ENCODE measurements at regions not wholly inside any gene's neighbourhood (a gene's known extent, or its start where the extent isn't known, plus 50 kb on each side); places are given as distances from the start of the nearest gene placed in this dataset.
"Not testable (repeated sequence)": the region's sequence is repeated elsewhere in the genome, so short reads cannot be mapped to it uniquely, and the experiment has no call there.

DNA sequence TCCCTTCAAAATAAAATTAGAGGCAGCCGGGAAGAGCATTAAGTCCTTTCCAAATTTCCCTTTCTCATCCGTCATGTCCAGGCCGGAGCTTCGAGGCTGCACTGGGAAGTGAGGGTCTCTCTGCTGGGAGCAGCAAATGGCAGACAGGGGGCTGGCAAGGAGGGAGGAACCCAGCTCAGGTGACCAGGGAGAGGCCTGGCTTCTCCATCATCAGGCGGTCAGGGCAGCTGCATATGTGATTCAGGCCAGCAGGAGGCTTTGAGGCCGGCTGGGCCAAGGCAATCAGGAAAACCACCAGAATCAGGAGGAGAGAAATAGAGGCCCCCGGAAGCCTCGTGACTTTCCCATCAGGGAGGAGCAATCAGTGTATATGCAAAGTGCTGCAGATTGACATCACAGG, 85.0 kb upstream of the RPL38 start:
- no peak for DNase-seq

DNA sequence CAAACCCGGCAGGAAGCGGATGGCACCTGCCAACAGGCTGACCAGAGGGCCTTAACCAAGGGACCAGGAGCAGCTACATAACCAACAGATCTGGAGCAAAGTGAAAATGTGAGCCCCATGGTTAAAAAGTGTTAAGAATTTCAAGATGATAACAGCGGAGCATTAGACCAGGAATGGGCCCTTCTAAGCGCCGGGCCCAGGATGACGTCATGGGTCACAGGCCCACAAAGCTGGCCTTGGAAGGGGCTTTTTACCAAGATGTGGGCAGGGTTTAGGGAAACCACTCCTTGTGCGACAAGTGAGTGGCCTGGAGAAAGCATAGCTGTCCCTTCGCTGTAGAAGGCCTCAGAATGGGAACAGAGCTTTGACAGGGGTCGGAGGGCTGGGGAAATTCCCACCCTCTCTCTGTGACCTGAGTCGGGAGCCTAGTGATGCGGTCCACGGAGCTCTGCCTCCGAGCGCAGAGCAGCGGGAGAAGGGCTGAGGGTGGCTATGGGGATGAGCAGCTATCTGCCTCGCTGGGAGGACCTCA, 84.4 kb upstream of the RPL38 start:
- no peak for DNase-seq

GRCh38 chr17:74119965-74120364, 83.5 kb upstream of the RPL38 start:
- DNase-seq: no peak

- DNase-seq: no peak
These were observed 80.1 kb upstream of the RPL38 start for GRCh38 chr17:74123350-74123749.

- no peak for DNase-seq
These were observed 79.5 kb upstream of the RPL38 start for GRCh38 chr17:74123866-74124444.

- no peak for DNase-seq
These were observed 78.3 kb upstream of the RPL38 start for GRCh38 chr17:74125156-74125555.

GRCh38 chr17:74126179-74126900, 77.1 kb upstream of the RPL38 start:
- no peak for DNase-seq

DNA sequence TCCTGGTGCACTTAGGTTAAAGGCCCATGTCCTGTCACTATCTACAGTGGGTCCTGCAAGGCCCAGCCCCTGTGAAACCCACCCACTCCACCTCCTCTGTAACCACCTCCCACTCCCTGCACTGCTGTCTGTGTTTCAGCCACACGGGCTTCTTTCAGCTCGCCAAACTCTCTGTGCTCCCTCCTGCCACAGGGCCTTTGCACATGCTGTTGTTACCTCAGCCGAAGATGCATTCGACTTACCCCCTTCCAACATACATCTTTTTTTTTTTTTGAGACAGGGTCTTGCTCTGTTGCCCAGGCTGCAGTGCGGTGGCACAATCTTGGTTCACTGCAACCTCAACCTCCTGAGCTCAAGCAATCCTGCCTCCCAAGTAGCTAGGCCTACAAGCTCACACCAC, 76.5 kb upstream of the RPL38 start:
- DNase-seq: no peak

DNA sequence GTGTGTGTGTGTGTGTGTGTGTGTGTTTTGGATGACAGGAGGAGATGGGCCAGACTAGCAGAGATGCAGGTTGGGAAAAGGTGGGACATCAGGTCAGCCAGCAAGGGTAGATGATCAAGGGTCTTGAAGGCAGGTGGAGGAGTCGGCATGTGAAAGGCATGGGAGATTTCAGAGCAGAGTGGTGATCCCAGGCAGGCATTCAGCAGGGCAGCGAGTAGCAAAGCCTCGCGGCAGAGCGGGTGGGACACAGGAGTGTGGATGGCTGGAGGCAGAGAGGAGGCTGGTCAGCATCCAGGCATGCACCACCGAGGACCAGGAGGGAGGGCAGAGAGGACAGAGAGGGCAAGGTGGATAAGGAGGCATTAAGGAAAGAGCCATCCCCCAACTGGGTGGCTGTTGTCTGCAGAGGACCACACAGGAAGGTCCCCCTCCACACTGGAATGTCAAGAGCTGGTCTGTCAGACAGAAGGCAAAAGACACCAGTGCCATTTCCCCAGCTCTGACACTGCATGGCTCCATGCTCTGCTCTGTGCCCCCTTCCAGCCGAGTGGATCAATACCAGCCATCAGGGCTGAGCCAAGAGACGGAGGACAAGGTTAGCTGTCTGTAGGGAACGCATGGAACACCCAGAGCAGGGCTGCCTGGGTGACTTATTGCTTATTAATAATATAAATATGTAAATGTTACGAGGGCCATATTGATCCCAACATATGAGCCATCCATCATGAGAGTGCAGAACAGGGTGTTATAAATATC, 74.8 kb upstream of the RPL38 start:
- DNase-seq: no peak

DNA sequence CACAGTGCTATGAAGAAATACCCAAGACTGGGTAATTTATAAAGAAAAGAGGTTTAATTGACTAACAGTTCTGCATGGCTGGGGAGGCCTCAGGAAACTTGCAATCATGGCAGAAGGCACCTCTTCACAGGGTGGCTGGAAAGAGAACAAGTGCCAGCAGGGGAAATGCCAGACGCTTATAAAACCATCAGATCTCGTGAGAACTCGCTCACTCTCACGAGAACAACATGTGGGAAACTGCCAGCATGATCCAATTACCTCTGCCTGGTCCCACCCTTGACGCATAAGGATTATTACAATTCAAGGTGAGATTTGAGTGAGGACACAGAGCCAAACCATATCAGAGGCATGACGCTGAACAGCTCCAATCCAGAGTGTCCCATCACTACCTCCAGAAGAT, 73.7 kb upstream of the RPL38 start:
- not testable (repeated sequence) for DNase-seq

DNA sequence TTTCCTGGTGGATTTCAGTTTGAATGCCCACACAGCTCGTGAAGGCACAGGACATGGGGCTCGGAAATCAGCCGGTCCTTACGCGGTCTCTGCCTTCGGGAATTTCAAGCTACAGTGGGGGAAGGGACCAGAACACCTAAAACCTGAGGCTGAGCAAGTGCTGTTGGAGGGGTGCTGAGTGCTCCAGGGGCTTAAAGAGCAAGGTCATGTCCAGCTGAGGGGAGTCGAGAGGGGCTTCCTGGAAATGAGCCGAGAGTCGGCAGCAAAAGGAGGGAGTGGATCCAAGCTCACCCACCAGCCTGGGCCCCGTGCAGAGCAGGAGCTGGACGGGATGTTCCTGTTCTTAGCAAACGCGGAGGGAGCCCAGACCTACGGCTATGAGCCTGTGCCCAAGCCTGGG, 73.2 kb upstream of the RPL38 start:
- no peak for DNase-seq

GRCh38 chr17:74130841-74131240, 72.6 kb upstream of the RPL38 start:
- no peak for DNase-seq

DNA sequence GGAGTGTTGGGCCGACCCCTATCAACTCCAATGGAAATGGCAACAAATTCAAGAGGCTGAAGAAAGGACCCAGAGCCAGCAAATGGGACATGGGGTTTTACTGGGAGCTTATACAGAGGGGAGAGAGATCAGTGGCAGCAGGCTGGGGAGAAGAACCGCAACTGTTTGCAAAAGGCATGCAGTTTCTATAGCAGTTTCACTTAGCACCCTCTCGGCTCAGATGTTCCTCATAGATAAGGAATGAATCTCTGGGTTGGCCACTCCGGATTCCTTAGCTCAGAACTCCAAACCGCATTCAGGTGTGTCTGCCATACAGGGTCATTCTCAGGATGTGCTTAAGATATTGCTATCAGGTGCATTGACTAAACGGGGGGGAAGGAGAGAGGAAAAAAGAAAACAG, 71.1 kb upstream of the RPL38 start:
- no peak for DNase-seq

GRCh38 chr17:74133740-74134139, 69.7 kb upstream of the RPL38 start:
- no peak for DNase-seq

GRCh38 chr17:74134234-74134633, 69.2 kb upstream of the RPL38 start:
- DNase-seq: not testable (repeated sequence)

GRCh38 chr17:74134991-74135390, 68.5 kb upstream of the RPL38 start:
- DNase-seq: no peak

GRCh38 chr17:74135391-74136167, 67.9 kb upstream of the RPL38 start:
- DNase-seq: no peak

DNA sequence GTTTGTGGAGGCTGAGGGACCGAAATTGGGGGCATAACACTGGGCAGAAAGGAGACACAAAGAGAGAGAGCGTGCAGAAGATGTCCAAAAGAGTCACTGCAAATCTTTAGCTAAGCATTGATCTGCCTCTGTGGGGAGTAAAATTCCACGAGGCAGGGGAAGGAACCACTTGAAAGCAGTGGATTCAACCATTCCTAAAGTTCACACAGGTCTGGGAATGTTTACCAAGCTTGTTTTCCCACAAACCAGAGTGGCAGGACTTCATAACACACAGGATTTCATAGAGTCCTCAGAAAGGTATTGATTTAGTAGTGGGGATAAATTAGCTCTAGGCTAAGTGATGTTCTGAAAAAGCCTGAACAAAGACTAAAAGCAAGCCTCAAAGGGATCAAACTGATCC, 66.1 kb upstream of the RPL38 start:
- DNase-seq: no peak

GRCh38 chr17:74139120-74139519, 64.4 kb upstream of the RPL38 start:
- DNase-seq: no peak

DNA sequence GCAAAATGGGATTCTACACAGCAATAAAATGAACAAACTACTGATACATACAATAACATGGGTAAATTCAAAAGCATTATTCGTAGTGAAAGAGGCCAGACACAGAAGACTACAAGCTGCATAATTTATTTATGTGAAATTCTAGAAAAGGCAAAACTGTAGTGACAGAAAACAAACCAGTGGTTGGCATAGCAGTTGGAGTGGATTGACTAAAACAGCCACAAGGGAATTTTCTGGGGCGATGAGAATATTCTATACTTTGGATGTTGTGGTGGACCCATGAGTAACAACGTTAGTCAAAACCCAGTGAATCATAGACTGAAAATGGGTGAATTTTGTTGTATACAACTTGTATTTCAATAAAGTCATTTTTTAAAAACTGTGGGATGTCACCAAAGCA, 63.2 kb upstream of the RPL38 start:
- DNase-seq: no peak

DNA sequence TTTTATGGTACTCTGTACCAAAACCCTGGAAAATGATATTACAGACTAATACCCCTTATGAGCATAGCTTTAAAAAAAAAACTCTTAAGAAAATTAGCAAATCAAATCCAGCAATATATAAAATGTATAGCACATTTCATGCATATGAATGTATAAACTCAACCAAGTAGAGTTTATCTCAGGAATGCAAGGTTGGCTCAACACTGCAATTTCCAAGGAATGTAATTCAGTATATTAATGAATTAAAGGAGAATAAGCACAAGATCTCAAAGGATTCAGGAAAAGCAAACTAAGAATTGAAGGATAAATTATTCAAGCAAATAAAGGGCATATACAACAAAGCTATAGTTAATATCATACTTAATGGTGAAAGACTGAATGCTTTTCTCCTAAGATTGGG, 61.9 kb upstream of the RPL38 start:
- no peak for DNase-seq

DNA sequence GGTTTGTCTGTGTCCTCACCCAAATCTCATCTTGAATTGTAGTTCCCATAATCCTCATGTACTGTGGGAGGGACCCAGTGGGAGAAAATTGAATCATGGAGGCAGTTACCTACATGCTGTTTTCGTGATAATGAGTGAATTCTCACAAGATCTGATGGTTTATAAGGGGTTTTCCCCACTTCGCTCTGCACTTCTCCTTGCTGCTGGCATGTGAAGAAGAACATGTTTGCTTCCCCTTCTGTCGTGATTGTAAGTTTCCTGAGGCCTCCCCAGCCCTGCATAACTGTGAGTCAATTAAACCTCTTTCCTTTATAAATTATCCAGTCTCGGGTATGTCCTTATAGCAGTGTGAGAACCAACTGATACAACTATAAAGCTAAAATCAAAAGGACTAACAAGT, 60.2 kb upstream of the RPL38 start:
- not testable (repeated sequence) for DNase-seq

DNA sequence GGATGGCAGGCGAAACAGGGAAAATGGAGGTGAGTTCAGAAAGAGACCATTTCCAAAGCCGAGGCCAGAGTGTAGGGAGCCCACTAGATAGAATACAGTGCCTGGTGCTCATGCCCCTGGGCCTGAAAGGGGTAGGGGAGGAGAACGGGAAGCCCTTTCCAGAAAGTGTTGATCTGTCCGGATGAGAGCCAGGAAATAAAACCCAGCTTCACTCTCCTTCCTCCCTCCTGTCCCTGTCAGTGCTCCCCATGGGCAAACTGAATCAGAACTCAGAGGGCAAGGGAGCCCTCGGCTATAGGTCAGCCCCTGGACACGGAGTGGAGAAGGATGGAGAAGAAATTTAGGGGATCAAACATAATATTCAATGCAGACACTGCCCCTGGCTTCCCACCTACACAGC, 57.7 kb upstream of the RPL38 start:
- DNase-seq: no peak
